Tibial artery (tissue), 4 donors: ENCODE measurements at regions not wholly inside any gene's neighbourhood (a gene's known extent, or its start where the extent isn't known, plus 50 kb on each side); places are given as distances from the start of the nearest gene placed in this dataset.
A peak's percentile ranks its signal among the peaks of the same experiment; 100 is the strongest.

Experiments
- DNase-seq, 2 donors: peaks; one replicate each; pipeline ENCODE4 v3.0.0-alpha.2; 2019
- H3K27ac ChIP-seq, 2 donors: fragments of 200-600 bp; sonication (generic) in 1 of 2; 1 replicate in 1 of 2; 2 replicates in 1 of 2; pipeline ENCODE4 v1.5.1; 2018 to 2019; ENCODE audit warnings: mild to moderate bottlenecking in 1 of 2
- H3K27me3 ChIP-seq, 2 donors: fragments of 200-600 bp; sonication (generic) in 1 of 2; one replicate each; pipeline versions ENCODE4 v1.5.1 to v1.6.0; 2016 to 2019
- H3K36me3 ChIP-seq, 3 donors: fragments of 200-600 bp; sonication (generic) in 2 of 3; one replicate each; pipeline ENCODE4 v1.5.1; 2016 to 2019; ENCODE audit warnings: mild to moderate bottlenecking in 2 of 3
- H3K4me1 ChIP-seq, 4 donors: fragments of 200-600 bp; sonication (generic) in 2 of 4; 1 replicate in 3 of 4; 2 replicates in 1 of 4; pipeline ENCODE4 v1.5.1; 2016 to 2019
- H3K4me3 ChIP-seq, 2 donors: fragments of 200-600 bp; sonication (generic) in 1 of 2; 1 replicate in 1 of 2; 2 replicates in 1 of 2; pipeline ENCODE4 v1.5.1; 2018 to 2019; ENCODE audit warnings: mild to moderate bottlenecking in 2 of 2
- H3K9me3 ChIP-seq, 3 donors: fragments of 200-600 bp; sonication (generic) in 1 of 3; one replicate each; pipeline ENCODE4 v1.5.1; 2016 to 2019
- CTCF ChIP-seq, 2 experiments: fragments of 200-600 bp in 1 of 2; fragments of 450-650 bp in 1 of 2; IDR thresholded peaks; one replicate each; pipeline ENCODE4 v1.5.1; 2017 to 2019; ENCODE audit warnings: antibody characterized with exemption in 2 of 2, mild to moderate bottlenecking in 1 of 2, moderate library complexity in 1 of 2
- intact Hi-C: fragments of 100-400 bp; cut with DNase I; formaldehyde crosslinking; loops from one replicate; pipeline ENCODE4 v1.15.0; 2023; ENCODE audit warnings: low total_unique reads

DNA sequence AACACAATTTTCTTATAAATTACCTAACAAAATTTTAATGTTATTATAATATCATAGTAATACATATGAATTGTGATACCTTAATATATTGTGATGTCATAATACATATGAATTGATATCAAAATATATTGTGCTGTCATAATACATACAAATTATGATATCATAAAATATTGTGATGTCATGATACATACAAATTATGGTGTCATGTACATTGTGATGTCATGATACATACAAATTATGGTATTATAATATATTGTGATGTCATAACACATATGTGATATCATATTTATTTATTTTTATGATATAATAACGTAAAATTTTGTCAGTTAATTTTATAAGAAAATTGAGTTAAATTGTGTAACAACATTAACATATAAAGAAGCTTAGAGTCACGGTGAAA lies 1927.2 kb downstream of the TP53TG3F start:
- TF ChIP-seq CTCF (IDR thresholded peaks at IDR 0.05) = no peak
- DNase-seq = no peak
- H3K36me3 ChIP-seq = no peaks in the 10 kb centered on the region

GRCh38 chr16:35391328-35391727 lies 1931.9 kb downstream of the TP53TG3F start:
- Histone ChIP-seq H3K4me1 (no peaks in the 10 kb centered on the region), H3K4me3 (no peak overlapping the region), H3K27ac (no peak overlapping the region), H3K9me3 (no peaks in the 10 kb centered on the region), H3K27me3 (no peaks in the 10 kb centered on the region), H3K36me3 (no peaks in the 10 kb centered on the region)
- no peak for DNase-seq
- TF ChIP-seq CTCF (IDR thresholded peaks at IDR 0.05) = peak; percentile 21 to 31
- intact Hi-C loops = no loop called here

More for the DNA sequence above, 1927.2 kb downstream of the TP53TG3F start:
- H3K4me3 ChIP-seq = no peak overlapping the region
- intact Hi-C loops = no loop called here
- no peaks in the 10 kb centered on the region for H3K9me3 ChIP-seq
- H3K27me3 ChIP-seq = no peaks in the 10 kb centered on the region
- no peaks in the 10 kb centered on the region for H3K4me1 ChIP-seq
- no peak overlapping the region for H3K27ac ChIP-seq

DNA sequence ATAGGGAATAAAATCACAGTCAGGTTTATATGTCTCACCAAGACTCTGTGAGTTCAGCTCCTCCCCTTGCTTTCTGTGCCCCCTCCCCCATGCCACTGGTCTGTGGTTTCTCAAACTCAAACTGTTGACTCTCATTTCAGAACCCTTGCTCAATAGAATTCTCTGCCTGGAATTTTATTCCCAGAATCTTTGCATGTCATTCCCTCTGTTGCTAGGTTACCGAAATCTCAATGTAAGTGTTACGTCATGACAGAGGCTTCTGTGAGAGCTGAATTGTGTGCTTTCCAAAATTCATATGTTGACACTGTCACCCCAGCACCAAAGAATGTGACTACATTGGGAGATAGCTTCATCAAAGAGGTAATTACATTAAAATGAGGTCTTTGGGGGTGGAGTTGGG lies 1938.8 kb downstream of the TP53TG3F start:
- Histone ChIP-seq H3K36me3 (no peaks in the 10 kb centered on the region), H3K4me3 (no peak overlapping the region), H3K9me3 (no peaks in the 10 kb centered on the region), H3K27ac (no peak overlapping the region), H3K4me1 (no peaks in the 10 kb centered on the region), H3K27me3 (no peaks in the 10 kb centered on the region)
- intact Hi-C loops = no loop called here
- DNase-seq = no peak
- TF ChIP-seq CTCF (IDR thresholded peaks at IDR 0.05) = no peak

DNA sequence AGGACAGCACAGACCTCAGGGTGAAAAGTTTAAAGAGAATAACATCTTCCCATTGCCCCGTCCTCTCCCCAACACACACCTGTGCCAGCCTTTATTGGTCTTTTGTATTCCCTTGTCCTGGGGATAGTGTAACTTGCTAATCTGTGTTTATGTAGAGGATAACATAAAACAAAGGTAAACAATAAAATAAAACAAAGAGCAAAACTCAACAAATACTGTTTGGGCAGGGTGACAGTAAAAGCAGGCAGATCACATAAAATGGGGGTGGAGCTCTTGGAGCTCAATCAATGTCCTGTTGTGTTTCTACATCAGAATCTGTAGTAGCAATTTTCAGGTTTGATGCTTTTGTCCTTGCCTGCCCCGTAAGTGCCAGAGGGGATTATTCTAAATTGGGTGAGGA lies 1939.7 kb downstream of the TP53TG3F start:
- Histone ChIP-seq H3K27me3 (no peaks in the 10 kb centered on the region), H3K36me3 (no peaks in the 10 kb centered on the region), H3K27ac (no peak overlapping the region), H3K4me3 (no peak overlapping the region), H3K9me3 (no peaks in the 10 kb centered on the region), H3K4me1 (no peaks in the 10 kb centered on the region)
- intact Hi-C loops = no loop called here
- TF ChIP-seq CTCF (IDR thresholded peaks at IDR 0.05) = no peak
- no peak for DNase-seq

DNA sequence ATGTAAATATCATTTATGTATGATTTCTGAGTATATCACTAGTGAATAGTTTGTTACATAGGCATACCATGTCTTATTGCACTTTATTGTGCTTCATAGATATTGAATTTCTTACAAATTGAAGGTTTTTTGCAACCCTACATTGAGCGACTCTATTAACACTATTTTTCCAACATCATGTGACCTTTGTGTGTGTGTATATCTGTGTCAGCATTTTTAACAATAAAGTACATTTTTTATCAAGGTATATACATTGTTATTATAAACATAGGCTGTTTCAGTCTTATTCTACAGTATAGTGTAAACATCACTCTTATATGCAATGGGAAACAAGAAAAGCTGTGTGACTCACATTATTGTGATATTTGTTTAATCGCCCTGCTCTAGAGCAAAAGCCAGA lies 1944.9 kb downstream of the TP53TG3F start:
- intact Hi-C loops = no loop called here
- Histone ChIP-seq H3K9me3 (peaks cover 0 to 2% (median 0%) of the 10 kb centered on the region in 3 donors), H3K36me3 (no peaks in the 10 kb centered on the region), H3K4me3 (no peak overlapping the region), H3K4me1 (no peaks in the 10 kb centered on the region), H3K27ac (no peak overlapping the region), H3K27me3 (no peaks in the 10 kb centered on the region)
- DNase-seq = no peak
- no peak for TF ChIP-seq CTCF (IDR thresholded peaks at IDR 0.05)

DNA sequence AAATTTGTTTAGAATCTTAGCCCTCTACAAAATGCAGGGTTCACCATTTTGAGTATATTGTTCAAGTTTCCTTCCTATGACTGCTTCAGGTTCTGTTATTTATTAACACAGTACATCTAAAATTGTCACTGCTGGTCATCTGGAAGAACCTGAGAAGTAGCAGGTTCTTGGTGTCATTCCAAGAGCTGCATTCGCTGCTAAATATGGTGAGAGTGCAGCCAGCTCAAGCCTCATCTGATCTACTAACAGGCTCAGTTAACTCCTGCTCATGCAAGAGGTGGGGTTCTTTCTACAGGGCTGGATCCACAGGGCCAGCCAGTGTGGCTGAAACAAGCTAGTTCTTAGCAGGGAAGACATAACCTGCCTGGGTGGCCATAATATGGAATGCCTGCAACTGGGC lies 1946.1 kb downstream of the TP53TG3F start:
- Histone ChIP-seq H3K27me3 (no peaks in the 10 kb centered on the region), H3K4me1 (no peaks in the 10 kb centered on the region), H3K36me3 (no peaks in the 10 kb centered on the region), H3K9me3 (peaks cover 0 to 2% (median 0%) of the 10 kb centered on the region in 3 donors), H3K27ac (no peak overlapping the region), H3K4me3 (no peak overlapping the region)
- DNase-seq = no peak
- intact Hi-C loops = no loop called here
- no peak for TF ChIP-seq CTCF (IDR thresholded peaks at IDR 0.05)
